NCI-H146 (cell line): ENCODE measurements at regions not wholly inside any gene's neighbourhood (a gene's known extent, or its start where the extent isn't known, plus 50 kb on each side); places are given as distances from the start of the nearest gene placed in this dataset.

ENCODE experiments used
- DNase-seq: peaks from one replicate; lab custom pipeline; 2025; lab: John Stamatoyannopoulos, UW

GRCh38 chr12:93103154-93103553 lies 174.1 kb upstream of the EEA1 start:
- DNase-seq: no peak

DNA sequence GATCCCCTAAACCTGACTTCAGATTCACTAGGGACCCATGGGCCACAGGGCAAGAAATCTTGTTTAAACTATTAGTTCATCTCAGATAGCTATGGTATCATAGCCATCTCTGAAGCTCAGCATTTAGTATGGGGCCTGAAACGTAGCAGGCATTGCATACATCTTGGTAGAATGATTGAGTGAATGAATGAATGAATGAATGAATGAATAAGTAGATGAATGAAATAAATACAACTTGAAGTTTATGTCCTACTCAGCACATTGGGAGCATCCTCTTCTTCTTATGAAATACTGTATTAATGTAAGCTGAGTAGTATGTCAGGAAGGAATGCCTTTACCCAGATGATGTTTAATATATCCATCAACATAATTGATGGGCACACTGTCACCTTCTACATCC lies 175.4 kb upstream of the EEA1 start:
- no peak for DNase-seq

- DNase-seq: no peak
These were observed 177.8 kb upstream of the EEA1 start for GRCh38 chr12:93106910-93107309.

DNA sequence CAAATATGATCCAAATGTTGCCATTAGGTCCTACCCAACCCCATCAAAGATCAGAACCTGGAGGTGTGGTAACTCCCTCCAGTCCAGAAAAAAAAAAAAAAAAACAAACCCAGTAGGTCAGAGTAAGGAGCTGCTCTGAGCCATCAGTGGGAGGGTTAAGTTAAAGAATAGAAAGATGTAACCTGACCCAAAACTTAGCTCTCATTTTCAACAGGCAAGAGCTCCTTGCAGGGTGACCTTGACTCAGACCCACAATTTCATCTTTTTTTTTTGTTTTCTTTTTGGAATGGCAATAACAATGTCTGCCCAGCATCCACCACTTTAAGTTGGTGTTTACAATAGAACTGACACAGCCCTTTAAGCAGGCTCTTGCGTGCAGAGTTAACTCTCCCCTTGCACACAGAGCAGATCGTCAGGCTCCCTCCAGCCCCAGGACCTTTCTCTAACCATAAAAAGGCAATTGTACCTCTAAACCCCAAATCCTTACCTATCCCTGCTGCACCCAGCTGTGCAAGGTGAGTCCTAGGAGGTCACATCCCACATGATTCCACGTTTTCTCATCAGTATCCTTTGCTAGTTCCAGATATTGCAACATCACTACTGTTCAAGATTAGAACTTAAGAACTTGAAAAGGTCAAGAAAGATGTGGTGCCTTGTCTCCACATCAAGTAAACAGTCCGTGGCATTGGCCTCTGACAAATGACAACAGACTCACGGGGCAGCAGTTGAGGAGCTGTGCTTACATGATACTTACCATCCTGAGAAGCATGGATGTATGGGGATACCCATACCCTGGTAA lies 178.6 kb upstream of the EEA1 start:
- DNase-seq: no peak

DNA sequence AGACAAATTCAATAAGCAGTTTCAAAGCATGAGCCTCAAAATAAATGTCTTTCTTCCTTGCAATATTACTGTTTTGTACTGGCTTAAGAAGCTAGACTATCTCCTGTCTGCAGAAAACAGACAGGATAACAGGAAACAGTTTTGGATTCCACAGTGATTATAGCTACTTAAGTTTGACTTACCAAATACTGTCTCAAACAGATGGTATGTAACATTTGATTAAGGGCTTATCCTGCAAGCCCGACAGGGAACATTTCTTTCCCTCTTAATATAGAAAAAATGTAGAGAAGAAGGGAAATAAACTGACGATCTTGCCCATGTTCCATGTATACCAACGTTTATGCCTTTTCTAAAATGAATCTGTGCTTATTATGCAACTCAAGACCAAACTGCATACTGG lies 179.9 kb upstream of the EEA1 start:
- no peak for DNase-seq

GRCh38 chr12:93109551-93110203 lies 180.6 kb upstream of the EEA1 start:
- DNase-seq: no peak

- DNase-seq: no peak
These were observed 182.7 kb upstream of the EEA1 start for GRCh38 chr12:93111773-93112172.

GRCh38 chr12:93113317-93114006 lies 184.4 kb upstream of the EEA1 start:
- no peak for DNase-seq

DNA sequence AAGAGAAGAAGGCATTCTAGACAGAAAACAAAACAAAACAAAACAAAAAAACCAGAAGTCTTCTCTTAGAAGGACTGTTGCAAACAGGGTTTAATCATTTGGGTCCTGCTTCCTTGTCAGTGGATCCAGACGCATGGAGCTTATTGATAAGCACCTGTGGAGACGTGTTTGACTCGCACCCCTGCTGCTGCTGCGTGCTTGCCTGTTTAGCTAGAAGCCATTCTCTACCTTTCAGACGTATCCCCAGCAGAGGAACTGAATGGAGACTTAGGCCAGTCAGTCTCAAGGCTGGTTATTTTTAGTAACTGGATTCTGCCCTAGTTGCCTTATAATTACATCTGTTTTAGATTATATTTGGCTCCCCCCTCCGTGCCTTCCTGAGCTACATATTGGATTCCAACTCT lies 186.1 kb upstream of the EEA1 start:
- DNase-seq: no peak

- DNase-seq: no peak
These were observed 186.6 kb upstream of the EEA1 start for GRCh38 chr12:93115646-93116045.

DNA sequence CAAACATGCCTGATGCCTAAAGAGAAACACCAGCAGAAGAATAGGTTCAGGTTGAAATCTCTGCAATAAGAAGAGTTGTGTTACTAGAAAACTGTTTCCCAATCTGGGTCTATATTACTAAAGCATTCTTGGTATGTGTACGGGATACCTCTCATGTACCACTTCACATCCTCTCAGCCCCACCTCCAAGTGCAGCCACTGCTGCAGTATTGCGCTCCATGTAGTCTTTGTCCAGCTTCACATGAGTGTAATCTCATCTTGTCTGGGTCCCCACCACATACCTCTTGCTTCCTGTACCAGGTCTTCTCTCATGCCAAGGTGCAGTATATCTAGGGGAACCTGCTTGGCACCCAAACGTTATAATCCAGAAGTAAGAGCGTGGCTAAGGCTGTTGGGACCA lies 187.5 kb upstream of the EEA1 start:
- DNase-seq: no peak

DNA sequence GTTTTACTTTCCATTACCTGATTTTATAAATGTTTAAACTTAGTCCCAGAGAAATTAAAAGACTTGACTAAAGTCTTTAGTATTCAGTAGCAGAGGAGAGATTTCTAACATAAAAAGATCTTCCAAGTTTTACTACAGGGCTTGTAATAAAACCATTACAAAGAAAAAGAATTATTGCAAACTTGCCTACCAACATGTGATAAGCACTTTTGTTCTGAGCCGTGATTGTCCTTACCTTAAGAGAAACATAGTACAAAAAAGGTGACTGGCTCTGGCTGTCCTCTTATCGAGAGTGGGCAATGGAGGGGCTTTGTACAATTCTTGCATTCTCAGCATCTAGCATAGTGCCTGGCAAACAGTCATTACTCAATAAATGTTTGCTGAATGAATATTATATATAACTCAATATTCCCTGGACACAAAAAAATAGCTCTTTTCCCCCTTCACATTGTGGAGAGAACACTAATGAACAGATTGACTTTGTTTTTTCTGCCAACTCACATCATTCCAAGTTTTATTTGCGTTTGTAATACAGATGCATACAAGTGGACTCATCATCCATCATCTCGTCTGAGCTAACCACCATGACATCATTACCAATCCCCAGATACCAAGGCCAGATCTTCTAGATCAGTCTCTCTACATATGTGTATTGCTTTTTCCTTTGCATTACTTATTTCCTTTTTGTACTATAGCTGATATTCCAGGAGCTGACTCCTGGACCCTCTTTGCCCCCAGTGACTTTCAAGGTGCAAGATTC lies 192.8 kb upstream of the EEA1 start:
- DNase-seq: no peak

- DNase-seq: no peak
These were observed 193.5 kb upstream of the EEA1 start for GRCh38 chr12:93122569-93123091.

DNA sequence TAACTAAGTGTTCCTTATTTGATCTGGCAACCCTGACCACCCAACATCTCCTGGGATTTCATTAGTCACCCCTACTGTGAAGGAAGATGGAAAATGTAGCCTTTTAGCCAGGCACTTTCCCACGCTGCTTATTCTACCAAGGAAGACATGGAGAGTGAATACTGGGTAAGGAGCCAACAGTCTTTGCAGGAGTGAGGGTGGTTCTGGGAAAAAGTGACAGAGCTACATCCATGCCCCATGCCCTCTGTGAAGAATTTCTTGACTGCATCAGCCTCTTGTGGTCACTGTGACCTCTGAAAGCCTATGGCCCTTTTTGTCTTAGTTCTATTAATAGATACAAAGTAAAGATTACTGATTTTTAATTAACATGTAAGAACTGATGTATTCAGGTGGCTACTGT lies 196.0 kb upstream of the EEA1 start:
- no peak for DNase-seq

GRCh38 chr12:93126069-93126474 lies 197.0 kb upstream of the EEA1 start:
- DNase-seq: no peak

GRCh38 chr12:93127107-93127560 lies 198.0 kb upstream of the EEA1 start:
- DNase-seq: no peak

- DNase-seq: no peak
These were observed 198.7 kb upstream of the EEA1 start for GRCh38 chr12:93127582-93128331.

DNA sequence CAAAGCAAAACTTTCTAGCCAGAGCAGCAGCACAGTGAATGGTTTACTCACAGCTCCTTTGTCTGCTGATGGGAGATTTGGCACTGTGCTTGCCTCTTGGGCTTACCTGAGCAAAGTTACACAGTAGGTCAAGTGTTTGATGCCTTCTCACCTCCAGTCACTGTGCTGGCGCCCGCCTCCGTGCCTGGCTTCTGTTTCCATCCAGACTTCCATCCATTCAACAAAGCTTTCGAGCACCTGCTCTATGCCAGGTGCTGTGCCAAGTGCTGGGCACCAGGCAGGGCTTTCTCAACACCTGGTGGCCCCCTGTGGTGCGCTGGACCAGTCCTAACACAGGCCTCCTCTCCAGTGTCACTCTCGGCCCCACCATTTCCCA lies 199.2 kb upstream of the EEA1 start:
- peak; percentile 48 for DNase-seq

DNA sequence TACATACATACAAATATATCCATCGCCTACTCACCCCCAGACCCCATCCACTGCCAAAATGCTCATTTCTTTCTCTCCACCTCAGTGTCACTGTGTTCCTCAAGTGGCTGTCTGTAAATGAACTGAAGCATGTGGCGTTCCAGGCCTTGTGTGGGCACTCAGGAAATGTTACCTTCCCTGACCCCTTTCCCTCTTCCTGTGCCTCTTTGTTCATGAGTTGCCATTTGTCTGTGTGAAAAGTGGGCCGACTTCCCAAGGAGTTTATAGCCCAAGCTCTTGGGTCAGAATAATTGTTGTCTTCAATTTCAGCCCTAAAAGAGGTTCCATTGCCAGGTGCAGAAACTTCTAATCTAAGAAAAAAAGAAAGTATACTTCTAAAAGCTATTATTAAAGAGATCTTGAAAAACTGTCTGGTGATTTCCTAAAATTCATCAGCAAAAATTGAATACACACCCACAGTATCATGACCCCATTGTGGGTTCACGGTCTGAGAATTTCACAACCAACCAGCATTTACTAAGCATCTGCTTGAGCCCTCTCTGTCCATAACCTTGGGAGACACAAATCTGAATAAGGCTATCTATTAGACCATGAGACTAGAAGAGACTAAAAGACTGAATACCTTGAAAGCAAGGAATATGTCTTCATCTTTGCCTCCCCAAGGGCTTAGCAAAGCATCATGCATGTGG lies 201.4 kb upstream of the EEA1 start:
- DNase-seq: no peak

GRCh38 chr12:93133361-93133760 lies 204.3 kb upstream of the EEA1 start:
- DNase-seq: no peak
